GM23338 (cell line): ENCODE measurements at regions not wholly inside any gene's neighbourhood (a gene's known extent, or its start where the extent isn't known, plus 50 kb on each side); places are given as distances from the start of the nearest gene placed in this dataset.

Source experiments
- ATAC-seq: fragments of 200-7000 bp; cut with Tn5 transposase; 3 replicates; pipeline ENCODE4 v1.9.1; 2020
- DNase-seq: peaks from one replicate; pipeline ENCODE4 v3.0.0-alpha.2; 2015; ENCODE audit warnings: low spot score
- H2AFZ ChIP-seq: fragments of 200-600 bp; sonication (generic); 2 replicates; pipeline ENCODE4 v1.8.0; 2016; ENCODE audit warnings: antibody characterized with exemption, mild to moderate bottlenecking, moderate library complexity
- H3F3A ChIP-seq: fragments of 200-600 bp; sonication (generic); replicated peaks from 2 replicates; pipeline ENCODE4 v1.8.0; 2017; ENCODE audit warnings: antibody characterized with exemption, mixed run types, low read depth
- H3K27ac ChIP-seq: fragments of 200-600 bp; sonication (generic); 2 replicates; pipeline ENCODE4 v1.6.1; 2016; ENCODE audit warnings: low read depth
- H3K27me3 ChIP-seq: fragments of 200-600 bp; sonication (generic); 2 replicates; pipeline ENCODE4 v1.8.0; 2016; ENCODE audit warnings: mild to moderate bottlenecking, mixed run types, moderate library complexity; ENCODE audit not compliant: insufficient read depth
- H3K36me3 ChIP-seq: fragments of 200-600 bp; sonication (generic); 2 replicates; pipeline ENCODE4 v1.8.0; 2016; ENCODE audit warnings: mild to moderate bottlenecking; ENCODE audit not compliant: insufficient read depth
- H3K4me1 ChIP-seq: fragments of 200-600 bp; sonication (generic); 2 replicates; pipeline ENCODE4 v1.8.0; 2016; ENCODE audit warnings: mild to moderate bottlenecking, moderate library complexity; ENCODE audit not compliant: insufficient read depth
- H3K4me2 ChIP-seq: fragments of 200-600 bp; sonication (generic); 2 replicates; pipeline ENCODE4 v1.7.1; 2017; ENCODE audit warnings: mixed run types
- H3K4me3 ChIP-seq: fragments of 200-600 bp; sonication (generic); 2 replicates; pipeline ENCODE4 v1.6.1; 2016; ENCODE audit warnings: mixed run types
- H3K79me2 ChIP-seq: fragments of 200-600 bp; sonication (generic); replicated peaks from 2 replicates; pipeline ENCODE4 v1.8.0; 2017; ENCODE audit warnings: mild to moderate bottlenecking; ENCODE audit not compliant: insufficient read depth
- H3K9me2 ChIP-seq: fragments of 200-600 bp; sonication (generic); 2 replicates; pipeline ENCODE4 v1.8.0; 2017; ENCODE audit not compliant: insufficient read depth
- H4K20me1 ChIP-seq: fragments of 200-600 bp; sonication (generic); replicated peaks from 2 replicates; pipeline ENCODE4 v1.8.0; 2017; ENCODE audit warnings: mild to moderate bottlenecking; ENCODE audit not compliant: insufficient read depth
- H3K27ac Mint-ChIP-seq: 2 replicates; pipeline ENCODE4 v1.8.0; 2020; ENCODE audit warnings: inconsistent platforms, mild to moderate bottlenecking, moderate library complexity, mixed read lengths
- H3K27me3 Mint-ChIP-seq: 3 replicates; pipeline ENCODE4 v1.8.0; 2022; ENCODE audit warnings: low read depth, mild to moderate bottlenecking, moderate library complexity, mixed read lengths, inconsistent platforms; ENCODE audit not compliant: insufficient read depth, poor library complexity
- H3K36me3 Mint-ChIP-seq: 3 replicates; pipeline ENCODE4 v1.8.0; 2021; ENCODE audit warnings: low read depth, mild to moderate bottlenecking, inconsistent platforms, moderate library complexity, mixed read lengths
- H3K4me1 Mint-ChIP-seq: 3 replicates; pipeline ENCODE4 v1.8.0; 2020; ENCODE audit warnings: mild to moderate bottlenecking, inconsistent platforms, mixed read lengths
- H3K4me3 Mint-ChIP-seq: 3 replicates; pipeline ENCODE4 v1.8.0; 2021; ENCODE audit warnings: moderate library complexity, mild to moderate bottlenecking, inconsistent platforms, mixed read lengths
- H3K9me3 Mint-ChIP-seq: 3 replicates; pipeline ENCODE4 v1.8.0; 2020; ENCODE audit warnings: moderate library complexity, mild to moderate bottlenecking, inconsistent platforms, mixed read lengths
- CREB1 ChIP-seq: fragments of 250-450 bp; sonication (Bioruptor Pico); IDR thresholded peaks from 2 replicates; pipeline ENCODE4 v1.5.0; 2020; ENCODE audit warnings: low read depth, mild to moderate bottlenecking, moderate library complexity
- CTCF ChIP-seq, 2 experiments: fragments of 200-600 bp in 1 of 2; sonication (generic) in 1 of 2; conservative IDR thresholded peaks; 2 replicates each; pipeline versions ENCODE4 v1.5.1 to v1.6.1; 2016 to 2017; ENCODE audit warnings: antibody characterized with exemption in 2 of 2, low read depth in 2 of 2, mild to moderate bottlenecking in 2 of 2, moderate library complexity in 1 of 2
- ETS1 ChIP-seq: IDR thresholded peaks from 2 replicates; pipeline ENCODE4 v1.6.1; 2016; ENCODE audit warnings: antibody characterized with exemption
- EZH2 ChIP-seq: fragments of 200-600 bp; sonication (generic); IDR thresholded peaks from one replicate; pipeline ENCODE4 v1.8.0; 2017; ENCODE audit warnings: antibody characterized with exemption, mild to moderate bottlenecking, low read depth; ENCODE audit not compliant: unreplicated experiment
- EZH2phosphoT487 ChIP-seq: fragments of 200-600 bp; sonication (generic); IDR thresholded peaks from one replicate; pipeline ENCODE4 v1.8.1; 2018; ENCODE audit warnings: antibody characterized with exemption; ENCODE audit not compliant: unreplicated experiment
- JUNB ChIP-seq: IDR thresholded peaks from one replicate; pipeline ENCODE4 v1.6.1; 2016; ENCODE audit warnings: antibody characterized with exemption; ENCODE audit not compliant: unreplicated experiment
- NANOG ChIP-seq: IDR thresholded peaks from 2 replicates; pipeline ENCODE4 v1.6.1; 2016; ENCODE audit warnings: antibody characterized with exemption, borderline replicate concordance
- POLR2AphosphoS5 ChIP-seq: IDR thresholded peaks from 2 replicates; pipeline ENCODE4 v1.6.1; 2016; ENCODE audit warnings: antibody characterized with exemption, low read depth
- REST ChIP-seq: IDR thresholded peaks from one replicate; pipeline ENCODE4 v1.6.1; 2018; ENCODE audit warnings: antibody characterized with exemption; ENCODE audit not compliant: unreplicated experiment
- STAT1 ChIP-seq: IDR thresholded peaks from one replicate; pipeline ENCODE4 v1.6.1; 2016; ENCODE audit warnings: antibody characterized with exemption; ENCODE audit not compliant: unreplicated experiment
- ZNF114 ChIP-seq: fragments of 250-450 bp; sonication (Bioruptor Pico); IDR thresholded peaks from 2 replicates; pipeline ENCODE4 v1.5.0; 2020; ENCODE audit warnings: mild to moderate bottlenecking, moderate library complexity
- ZNF331 ChIP-seq: fragments of 250-450 bp; sonication (Bioruptor Pico); IDR thresholded peaks from 2 replicates; pipeline ENCODE4 v1.5.0; 2020; ENCODE audit warnings: low read depth, mild to moderate bottlenecking, moderate library complexity
- ZNF462 ChIP-seq: fragments of 250-450 bp; sonication (Bioruptor Pico); IDR thresholded peaks from 2 replicates; pipeline ENCODE4 v1.5.0; 2020; ENCODE audit warnings: mild to moderate bottlenecking, moderate library complexity

GRCh38 chr5:174211277-174211626, 165.7 kb downstream of the NSG2 start:
- no peak overlapping the region for H3K27ac Mint-ChIP-seq
- TF ChIP-seq EZH2 (no peak), ETS1 (no peak), CTCF (conservative IDR thresholded peaks at IDR 0.05; ENCODE audit: low read depth in 2 of 2) (no peak), ZNF331 (CRISPR knock-in tag) (no peak), ZNF462 (CRISPR knock-in tag) (no peak), EZH2phosphoT487 (no peak), JUNB (no peak), NANOG (no peak), POLR2AphosphoS5 (no peak), REST (no peak), STAT1 (no peak), CREB1 (CRISPR knock-in tag) (no peak), ZNF114 (CRISPR knock-in tag) (no peak)
- Histone ChIP-seq H3K27ac (no peak overlapping the region), H4K20me1 (no peaks in the 10 kb centered on the region), H2AFZ (0 out of 2 replicates have a peak overlapping the region, but pooled peaks have one; percentile 38), H3F3A (no peaks in the 10 kb centered on the region), H3K4me2 (no peak overlapping the region), H3K4me3 (no peak overlapping the region), H3K36me3 (no peaks in the 10 kb centered on the region), H3K4me1 (no peaks in the 10 kb centered on the region), H3K27me3 (no peaks in the 10 kb centered on the region), H3K9me2 (peaks cover 6% of the 10 kb centered on the region; the same call in 1 of the 2 replicates), H3K79me2 (no peaks in the 10 kb centered on the region)
- H3K36me3 Mint-ChIP-seq = no peaks in the 10 kb centered on the region
- no peaks in the 10 kb centered on the region for H3K9me3 Mint-ChIP-seq
- DNase-seq (no peak), ATAC-seq (peak; percentile 43; the same call in 2 of the 3 replicates)
- no peak overlapping the region for H3K4me3 Mint-ChIP-seq
- peaks cover 14% of the 10 kb centered on the region for H3K4me1 Mint-ChIP-seq
- peaks cover 6% of the 10 kb centered on the region for H3K27me3 Mint-ChIP-seq
